HG03558 (cell line): ENCODE measurements at regions not wholly inside any gene's neighbourhood (a gene's known extent, or its start where the extent isn't known, plus 50 kb on each side); places are given as distances from the start of the nearest gene placed in this dataset.

Source experiments
- ATAC-seq: cut with Tn5 transposase; IDR thresholded peaks from one replicate; pipeline ENCODE4 v1.9.1; 2021; ENCODE audit warnings: moderate number of reproducible peaks; ENCODE audit not compliant: unreplicated experiment; ENCODE audit errors: extremely low read depth

- ATAC-seq = no peak
Observed at GRCh38 chr12:67568055-67568454, 80.5 kb upstream of the DYRK2 start.

- ATAC-seq = no peak
Observed at GRCh38 chr12:67572492-67572891, 76.1 kb upstream of the DYRK2 start.

DNA sequence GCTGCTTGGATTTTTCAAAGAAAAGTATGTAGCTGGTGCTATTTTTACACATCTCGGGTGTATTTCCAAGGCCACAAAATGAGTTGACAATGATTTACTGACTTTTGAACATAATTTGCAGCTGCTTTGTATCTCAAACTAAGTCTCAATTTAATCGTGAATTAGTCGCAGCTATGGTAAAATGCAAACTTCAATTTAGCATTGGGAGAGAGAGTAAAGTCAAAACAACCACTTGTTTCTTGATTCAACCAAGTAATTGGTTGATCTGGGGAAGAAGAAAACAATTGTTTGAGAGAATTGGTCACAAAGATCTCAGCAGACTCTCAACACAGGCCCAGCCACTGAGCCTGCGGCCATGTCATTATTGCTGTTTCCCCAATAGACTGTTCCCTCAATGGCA is 75.0 kb upstream of the DYRK2 start:
- ATAC-seq = no peak

GRCh38 chr12:67578976-67579661 is 69.4 kb upstream of the DYRK2 start:
- no peak for ATAC-seq

GRCh38 chr12:67579662-67580003 is 68.9 kb upstream of the DYRK2 start:
- no peak for ATAC-seq

- no peak for ATAC-seq
Observed at GRCh38 chr12:67582238-67582834, 66.2 kb upstream of the DYRK2 start.

- ATAC-seq = no peak
Observed at GRCh38 chr12:67582844-67583243, 65.7 kb upstream of the DYRK2 start.

DNA sequence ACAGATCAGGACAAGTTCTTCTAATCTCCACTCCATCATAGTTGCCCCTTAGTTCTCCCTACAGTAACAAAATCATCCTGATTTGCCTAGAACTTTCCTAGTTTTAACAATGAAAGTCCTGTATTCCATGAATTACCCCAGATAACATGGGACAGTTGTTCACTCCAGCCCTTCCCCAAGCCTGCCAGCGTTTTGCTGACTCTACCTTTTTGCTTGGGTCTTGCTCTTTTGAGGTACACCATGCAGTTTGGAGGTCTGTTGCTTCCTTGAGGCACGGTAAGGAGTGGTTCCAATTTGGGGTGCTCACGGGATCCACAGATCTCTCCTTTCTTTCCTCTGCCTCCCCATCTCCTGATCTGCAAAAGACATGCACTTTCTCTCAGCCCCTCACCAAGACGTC is 61.6 kb upstream of the DYRK2 start:
- ATAC-seq = no peak

DNA sequence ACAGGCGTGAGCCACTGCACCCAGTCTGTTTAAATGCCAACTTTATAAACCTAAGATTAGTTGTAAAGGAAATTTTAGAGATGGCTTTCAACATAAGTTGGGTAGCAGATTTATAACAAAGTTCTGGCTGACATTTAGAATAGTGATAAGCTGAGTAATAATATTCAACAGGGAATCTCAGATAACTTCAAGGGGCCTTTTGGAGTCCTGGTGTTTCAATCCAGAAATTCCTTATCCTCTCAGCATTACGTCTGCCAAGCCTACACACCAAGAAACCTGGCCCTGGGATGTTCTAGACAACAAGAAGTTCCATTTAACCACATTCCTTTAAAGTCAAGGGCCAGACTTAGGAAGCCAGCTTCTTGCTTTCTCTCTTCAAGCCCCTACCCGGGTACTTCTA is 59.5 kb upstream of the DYRK2 start:
- ATAC-seq = no peak

GRCh38 chr12:67590149-67590790 is 58.3 kb upstream of the DYRK2 start:
- no peak for ATAC-seq

GRCh38 chr12:67592228-67593011 is 56.1 kb upstream of the DYRK2 start:
- peak; percentile 77 for ATAC-seq

GRCh38 chr12:67593041-67593440 is 55.5 kb upstream of the DYRK2 start:
- ATAC-seq = no peak

DNA sequence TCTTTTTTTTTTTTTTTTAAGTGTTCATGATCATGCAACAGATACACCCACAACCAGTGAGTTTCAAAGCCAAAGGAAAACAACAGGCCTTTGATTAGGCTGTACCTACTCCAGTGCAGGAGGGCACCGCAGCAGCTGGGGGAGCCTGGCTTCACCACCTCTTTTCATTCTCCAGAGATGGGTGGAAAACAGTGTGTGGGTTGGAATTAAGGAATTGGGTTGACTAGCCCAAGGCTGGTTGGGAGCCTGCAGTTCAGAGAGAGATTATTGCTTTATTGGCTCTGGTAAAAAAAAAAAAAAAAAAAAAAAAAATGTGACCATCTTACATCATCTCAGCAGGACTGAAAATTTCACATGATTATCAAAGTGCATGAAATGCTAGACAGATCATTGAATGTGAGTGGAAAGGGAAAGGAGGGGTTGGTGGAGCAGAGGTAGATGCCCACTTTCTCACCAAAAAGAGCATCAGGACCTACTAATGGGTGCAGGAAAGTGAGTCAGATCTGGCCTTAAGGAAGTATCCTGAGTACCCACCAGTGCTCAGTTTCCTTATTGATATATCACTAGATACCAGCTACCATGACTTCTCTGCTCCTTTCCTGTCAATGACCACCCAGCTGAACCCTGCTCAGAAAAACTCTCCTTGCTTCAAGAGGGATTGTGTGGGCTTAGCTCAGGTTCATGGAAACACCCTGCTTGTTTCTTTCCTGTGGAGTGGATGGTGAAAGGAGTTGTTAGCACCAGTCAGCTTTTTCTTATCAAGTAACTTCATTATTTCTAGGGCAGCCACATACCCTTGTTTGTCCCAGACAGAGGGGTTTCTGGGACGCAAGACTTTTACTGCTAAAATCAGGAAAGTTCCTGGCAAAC is 54.8 kb upstream of the DYRK2 start:
- no peak for ATAC-seq

DNA sequence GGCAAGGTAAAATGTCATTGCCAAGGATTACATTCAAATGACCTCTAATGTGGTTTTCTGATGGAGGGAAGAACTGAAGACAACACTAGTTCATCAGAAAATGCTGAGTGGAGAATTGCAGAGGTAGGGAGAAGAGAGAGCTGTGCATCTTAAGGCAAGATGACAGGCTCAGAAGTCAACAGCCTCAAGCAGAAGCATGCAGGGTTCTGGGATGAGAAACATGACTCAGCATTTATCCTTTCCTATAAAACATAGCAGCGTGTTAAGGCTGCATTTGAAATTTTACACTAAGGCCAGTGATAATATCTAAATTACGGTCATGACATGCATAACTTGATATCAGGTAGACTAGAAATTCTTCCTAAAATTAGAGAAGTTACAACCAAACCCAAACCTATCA is 53.7 kb upstream of the DYRK2 start:
- ATAC-seq = no peak

DNA sequence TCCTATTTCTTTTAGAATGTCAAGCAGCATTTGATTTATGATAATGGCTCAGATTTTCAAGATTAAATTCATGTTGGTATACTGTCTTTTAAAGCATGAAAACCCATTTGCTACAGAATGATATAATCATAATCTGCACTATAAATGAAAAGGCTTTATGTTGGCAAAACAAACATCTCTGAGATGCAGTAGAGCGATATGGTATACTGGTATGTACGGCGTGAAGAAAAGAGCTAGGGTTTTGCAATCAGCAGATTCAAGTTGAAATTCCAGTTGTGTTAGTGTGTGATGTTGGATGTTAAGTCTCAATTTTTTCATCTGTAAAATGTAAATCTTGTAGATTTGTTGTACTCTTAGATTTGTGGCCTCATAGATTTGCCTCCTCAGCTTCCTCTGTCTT is 53.2 kb upstream of the DYRK2 start:
- ATAC-seq = no peak

DNA sequence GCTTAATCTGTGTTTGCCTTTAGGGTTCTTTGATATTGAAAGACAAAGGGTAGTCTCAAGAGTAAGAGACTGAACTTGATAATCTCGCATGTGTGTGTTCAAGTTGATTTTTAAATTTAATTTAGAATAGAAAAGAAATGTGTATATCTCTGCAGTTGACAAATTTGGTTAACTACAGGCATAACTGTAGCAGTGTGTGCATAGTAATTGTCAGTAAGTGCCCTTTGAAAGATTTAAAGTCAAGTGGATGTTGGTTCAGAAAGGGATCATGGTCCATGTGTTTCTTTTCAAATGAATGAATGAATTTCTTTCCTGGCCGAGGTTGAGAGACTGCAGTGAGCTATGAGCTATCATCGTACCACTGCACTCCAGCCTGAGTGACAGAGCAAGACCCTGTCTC is 49.9 kb upstream of the DYRK2 start:
- ATAC-seq = no peak
